IMR-90 (cell line): ENCODE measurements at regions not wholly inside any gene's neighbourhood (a gene's known extent, or its start where the extent isn't known, plus 50 kb on each side); places are given as distances from the start of the nearest gene placed in this dataset.

Experiments
- ATAC-seq: fragments of 200-7000 bp; cut with Tn5 transposase; 2 replicates; pipeline ENCODE4 v1.9.1; 2020; ENCODE audit warnings: low read depth, mild to moderate bottlenecking, moderate library complexity
- BruUV-seq: library from RNA; stranded (reverse); fragments of 400-500 nt; replicated peaks from 2 replicates; lab custom pipeline; 2021; lab: Mats Ljungman, UMichigan
- CTCF ChIA-PET: fragments of 300-600 bp; formaldehyde crosslinking; extraction: SDS; loops from one replicate; lab custom pipeline; 2021; ENCODE audit warnings: antibody characterized with exemption; lab: Yijun Ruan, JAX
- POLR2A ChIA-PET: fragments of 300-600 bp; sonication (Branson Sonifier 250); formaldehyde crosslinking; loops from one replicate; lab custom pipeline; 2022; ENCODE audit warnings: antibody characterized with exemption; ENCODE audit not compliant: unreplicated experiment; lab: Charles Lee
- DNase-seq: peaks from one replicate; pipeline ENCODE4 v3.0.0; 2013
- H2AFZ ChIP-seq: replicated peaks from 2 replicates; pipeline ENCODE3; 2013; ENCODE audit warnings: low read length, mild to moderate bottlenecking; ENCODE audit not compliant: poor library complexity
- H2AK5ac ChIP-seq: 2 replicates; pipeline ENCODE4 v1.6.1; 2013; ENCODE audit warnings: low read depth, low read length, inconsistent platforms
- H2AK9ac ChIP-seq: replicated peaks from 2 replicates; pipeline ENCODE3; 2013; ENCODE audit warnings: mild to moderate bottlenecking, low read depth, low read length, moderate library complexity; ENCODE audit not compliant: poor library complexity
- H2BK120ac ChIP-seq: 2 replicates; pipeline ENCODE4 v1.6.1; 2013; ENCODE audit warnings: low read depth, low read length, inconsistent platforms
- H2BK15ac ChIP-seq: 3 replicates; pipeline ENCODE4 v1.6.1; 2013; ENCODE audit warnings: low read depth, low read length, inconsistent platforms
- H2BK20ac ChIP-seq: 2 replicates; pipeline ENCODE4 v1.6.1; 2013; ENCODE audit warnings: low read depth, mild to moderate bottlenecking, inconsistent platforms, low read length, moderate library complexity
- H2BK5ac ChIP-seq: 2 replicates; pipeline ENCODE4 v1.6.1; 2013; ENCODE audit warnings: mild to moderate bottlenecking, low read depth, low read length, inconsistent platforms; ENCODE audit not compliant: poor library complexity, severe bottlenecking
- H3K14ac ChIP-seq: replicated peaks from 2 replicates; pipeline ENCODE4 v1.6.1; 2013; ENCODE audit warnings: low read depth, low read length, inconsistent platforms
- H3K18ac ChIP-seq: 2 replicates; pipeline ENCODE4 v1.6.1; 2013; ENCODE audit warnings: low read depth, low read length, control low read depth
- H3K23ac ChIP-seq: 2 replicates; pipeline ENCODE4 v1.6.1; 2013; ENCODE audit warnings: low read depth, low read length, inconsistent platforms
- H3K27ac ChIP-seq: 2 replicates; pipeline ENCODE4 v1.5.1; 2013; ENCODE audit warnings: mild to moderate bottlenecking, control low read depth, low read length; ENCODE audit not compliant: insufficient read depth
- H3K27me3 ChIP-seq: 2 replicates; pipeline ENCODE4 v1.6.1; 2013; ENCODE audit warnings: low read length; ENCODE audit not compliant: control insufficient read depth, insufficient read depth
- H3K36me3 ChIP-seq: 2 replicates; pipeline ENCODE4 v1.6.1; 2013; ENCODE audit warnings: low read length, mixed read lengths; ENCODE audit not compliant: control insufficient read depth, insufficient read depth
- H3K4ac ChIP-seq: 2 replicates; pipeline ENCODE4 v1.6.1; 2013; ENCODE audit warnings: low read depth, low read length, inconsistent platforms
- H3K4me1 ChIP-seq: 2 replicates; pipeline ENCODE4 v1.6.1; 2013; ENCODE audit warnings: low read length, mixed read lengths; ENCODE audit not compliant: control insufficient read depth, insufficient read depth
- H3K4me2 ChIP-seq: 2 replicates; pipeline ENCODE4 v1.6.1; 2013; ENCODE audit warnings: low read depth, mild to moderate bottlenecking, control low read depth, low read length, moderate library complexity
- H3K4me3 ChIP-seq: 2 replicates; pipeline ENCODE4 v1.5.1; 2013; ENCODE audit warnings: low read depth, mild to moderate bottlenecking, control low read depth, low read length, moderate library complexity; ENCODE audit not compliant: insufficient read depth
- H3K56ac ChIP-seq: 2 replicates; pipeline ENCODE4 v1.6.1; 2013; ENCODE audit warnings: low read length, inconsistent platforms; ENCODE audit not compliant: insufficient read depth; ENCODE audit errors: extremely low read depth
- H3K79me1 ChIP-seq, 2 experiments: 2 replicates each; pipeline ENCODE4 v1.6.1; 2013; ENCODE audit warnings: low read length in 2 of 2, inconsistent platforms in 1 of 2, low read depth in 1 of 2
- H3K9ac ChIP-seq: 2 replicates; pipeline ENCODE4 v1.6.1; 2013; ENCODE audit warnings: low read depth, low read length, control low read depth
- H3K9me1 ChIP-seq: 2 replicates; pipeline ENCODE4 v1.6.1; 2013; ENCODE audit warnings: low read length, inconsistent platforms; ENCODE audit not compliant: insufficient read depth
- H3K9me3 ChIP-seq: 2 replicates; pipeline ENCODE4 v1.6.1; 2013; ENCODE audit warnings: low read length; ENCODE audit not compliant: control insufficient read depth, insufficient read depth
- H4K20me1 ChIP-seq: 2 replicates; pipeline ENCODE4 v1.6.1; 2013; ENCODE audit warnings: low read length, inconsistent platforms; ENCODE audit not compliant: insufficient read depth
- H4K5ac ChIP-seq: 2 replicates; pipeline ENCODE4 v1.6.1; 2013; ENCODE audit warnings: mild to moderate bottlenecking, low read depth, low read length, control low read depth
- H4K8ac ChIP-seq, 2 experiments: 2 replicates each; pipeline ENCODE4 v1.6.1; 2013; ENCODE audit warnings: low read depth in 2 of 2, low read length in 2 of 2, control low read depth in 1 of 2, inconsistent platforms in 1 of 2
- H4K91ac ChIP-seq: 2 replicates; pipeline ENCODE4 v1.6.1; 2013; ENCODE audit warnings: low read depth, low read length, inconsistent platforms; ENCODE audit not compliant: insufficient read depth
- BHLHE40 ChIP-seq: fragments of 150-350 bp; IDR thresholded peaks from 2 replicates; pipeline ENCODE4 v1.6.1; 2016; ENCODE audit warnings: mild to moderate bottlenecking, low read depth, low read length
- CEBPB ChIP-seq: IDR thresholded peaks from 2 replicates; pipeline ENCODE4 v1.6.1; 2012; ENCODE audit warnings: low read depth, low read length, improper control_type of control experiment
- CHD1 ChIP-seq: IDR thresholded peaks from 2 replicates; pipeline ENCODE4 v1.6.1; 2012; ENCODE audit warnings: low read depth, low read length, improper control_type of control experiment
- CTCF ChIP-seq: conservative IDR thresholded peaks from 2 replicates; pipeline ENCODE4 v1.5.1; 2012; ENCODE audit warnings: mild to moderate bottlenecking, low read depth, low read length, improper control_type of control experiment
- ELK1 ChIP-seq: fragments of 150-350 bp; IDR thresholded peaks from 2 replicates; pipeline ENCODE4 v1.6.1; 2016; ENCODE audit warnings: low read depth, mild to moderate bottlenecking, low read length, moderate library complexity, borderline replicate concordance
- FOS ChIP-seq: fragments of 150-350 bp; IDR thresholded peaks from 2 replicates; pipeline ENCODE4 v1.6.1; 2016; ENCODE audit warnings: low read depth, low read length
- MAFK ChIP-seq: IDR thresholded peaks from 2 replicates; pipeline ENCODE4 v1.6.1; 2012; ENCODE audit warnings: low read depth, low read length, improper control_type of control experiment
- MAZ ChIP-seq: IDR thresholded peaks from 2 replicates; pipeline ENCODE4 v1.6.1; 2012; ENCODE audit warnings: low read depth, mild to moderate bottlenecking, low read length, improper control_type of control experiment, moderate library complexity, borderline replicate concordance
- MXI1 ChIP-seq: IDR thresholded peaks from 2 replicates; pipeline ENCODE4 v1.6.1; 2012; ENCODE audit warnings: low read depth, mild to moderate bottlenecking, low read length, moderate library complexity, borderline replicate concordance
- NFE2L2 ChIP-seq: fragments of 150-350 bp; IDR thresholded peaks from 2 replicates; pipeline ENCODE4 v1.6.1; 2016; ENCODE audit warnings: low read depth, mild to moderate bottlenecking, low read length
- POLR2A ChIP-seq: IDR thresholded peaks from 2 replicates; pipeline ENCODE4 v1.6.1; 2012; ENCODE audit warnings: mild to moderate bottlenecking, low read depth, low read length
- RAD21 ChIP-seq: IDR thresholded peaks from 2 replicates; pipeline ENCODE4 v1.6.1; 2012; ENCODE audit warnings: low read length, improper control_type of control experiment
- RCOR1 ChIP-seq: IDR thresholded peaks from 2 replicates; pipeline ENCODE4 v1.6.1; 2012; ENCODE audit warnings: mild to moderate bottlenecking, low read length, improper control_type of control experiment; ENCODE audit not compliant: insufficient replicate concordance
- RFX5 ChIP-seq: IDR thresholded peaks from 2 replicates; pipeline ENCODE4 v1.8.0; 2012; ENCODE audit warnings: low read depth, mild to moderate bottlenecking, low read length, moderate library complexity
- SMC3 ChIP-seq: fragments of 150-350 bp; IDR thresholded peaks from 2 replicates; pipeline ENCODE4 v1.6.1; 2016; ENCODE audit warnings: low read depth, mild to moderate bottlenecking, antibody characterized with exemption, low read length, moderate library complexity
- USF2 ChIP-seq: fragments of 150-350 bp; IDR thresholded peaks from 2 replicates; pipeline ENCODE4 v1.6.1; 2017; ENCODE audit warnings: mild to moderate bottlenecking, antibody characterized with exemption, low read length, low read depth
- dilution Hi-C: fragments of 300-500 bp; cut with HindIII; formaldehyde crosslinking; loops from one replicate; pipeline ENCODE4 v1.14.3; 2018; ENCODE audit warnings: low sequenced_read_pairs; ENCODE audit not compliant: unreplicated experiment
- in situ Hi-C: fragments of 300-500 bp; cut with MboI; formaldehyde crosslinking; loops from 3 replicates; pipeline ENCODE4 v1.14.3; 2019; ENCODE audit warnings: low sequenced_read_pairs, inconsistent platforms, mixed read lengths
- intact Hi-C: fragments of 100-400 bp; cut with micrococcal nuclease; formaldehyde crosslinking; loops from 2 replicates; pipeline ENCODE4 v1.10.0; 2022

- no peaks in the 10 kb centered on the region for H3K79me1 ChIP-seq
- H2BK5ac ChIP-seq: no peak overlapping the region
- no peak overlapping the region for H3K23ac ChIP-seq
- H2BK120ac ChIP-seq: no peak overlapping the region
- ChIA-PET POLR2A (no interaction called here), CTCF (no interaction called here)
- ATAC-seq (no peak), DNase-seq (no peak)
- in situ Hi-C loops (no loop called here), intact Hi-C loops (no loop called here), dilution Hi-C loops (no loop called here)
- H3K14ac ChIP-seq: no peak overlapping the region
- peaks cover 2% of the 10 kb centered on the region; the same call in 1 of the 2 replicates for H3K27me3 ChIP-seq
- no peak overlapping the region for H3K4ac ChIP-seq
- no peaks in the 10 kb centered on the region for H3K9me3 ChIP-seq
- H2BK20ac ChIP-seq: no peak overlapping the region
- H3K9ac ChIP-seq: no peak overlapping the region
- no peaks in the 10 kb centered on the region for H3K9me1 ChIP-seq
- H4K91ac ChIP-seq: no peak overlapping the region
- no peak overlapping the region for H2BK15ac ChIP-seq
- no peak overlapping the region for H3K4me3 ChIP-seq
- no peak overlapping the region for H3K27ac ChIP-seq
- no peaks in the 10 kb centered on the region for H4K20me1 ChIP-seq
- no peak overlapping the region for H3K4me2 ChIP-seq
- no peak overlapping the region for H3K56ac ChIP-seq
- no peak overlapping the region for H4K5ac ChIP-seq
- no peaks in the 10 kb centered on the region for H3K4me1 ChIP-seq
- H3K18ac ChIP-seq: no peak overlapping the region
- H2AK5ac ChIP-seq: no peak overlapping the region
- H2AFZ ChIP-seq: no peak overlapping the region
- no peak for TF ChIP-seq BHLHE40
- no peak for TF ChIP-seq MAFK
- TF ChIP-seq CHD1: no peak
- TF ChIP-seq ELK1: no peak
- TF ChIP-seq MAZ: no peak
- TF ChIP-seq CEBPB: no peak
- TF ChIP-seq POLR2A: no peak
- TF ChIP-seq RCOR1: no peak
- TF ChIP-seq RAD21: no peak
- no peak for TF ChIP-seq NFE2L2
- TF ChIP-seq RFX5: no peak
- no peak for TF ChIP-seq MXI1
- TF ChIP-seq CTCF: no peak
- TF ChIP-seq USF2: no peak
- no peak for TF ChIP-seq SMC3
- no peak for TF ChIP-seq FOS
- H3K36me3 ChIP-seq: no peaks in the 10 kb centered on the region
- no TSS peak for BruUV-seq
- no peak overlapping the region for H2AK9ac ChIP-seq
- no peak overlapping the region for H4K8ac ChIP-seq
Observed at GRCh38 chr3:111278959-111279358, 207.3 kb downstream of the NECTIN3 start.
